GM10248 (cell line): ENCODE measurements at regions not wholly inside any gene's neighbourhood (a gene's known extent, or its start where the extent isn't known, plus 50 kb on each side); places are given as distances from the start of the nearest gene placed in this dataset.

Experiments used
- CTCF ChIA-PET: fragments of 300-600 bp; sonication (Branson Sonifier 250); formaldehyde crosslinking; extraction: SDS; loops from one replicate; lab custom pipeline; 2021; ENCODE audit warnings: antibody characterized with exemption; lab: Yijun Ruan, JAX
- POLR2A ChIA-PET: fragments of 350-650 bp; sonication (Branson Sonifier 250); formaldehyde crosslinking; extraction: SDS; loops from one replicate; lab custom pipeline; 2020; ENCODE audit warnings: antibody characterized with exemption; lab: Yijun Ruan, JAX
- DNase-seq: peaks from one replicate; pipeline ENCODE4 v3.0.0; 2012; ENCODE audit errors: extremely low spot score
- CTCF ChIP-seq: IDR thresholded peaks from 2 replicates; pipeline ENCODE4 v1.5.1; 2012; ENCODE audit warnings: mild to moderate bottlenecking, low read depth; ENCODE audit errors: extremely low read depth, missing control alignments, control extremely low read depth

GRCh38 chr5:68662804-68663307 is 431.0 kb upstream of the SLC30A5 start:
- no peak for TF ChIP-seq CTCF
- ChIA-PET CTCF (interaction anchor here (2.0 kb wide), 1 partner anchor 28 kb away, joined by 6 read pairs; no protein-coding TSS in a partner anchor), POLR2A (no interaction called here)
- no peak for DNase-seq

GRCh38 chr5:68669864-68670575 is 423.8 kb upstream of the SLC30A5 start:
- ChIA-PET POLR2A (no interaction called here), CTCF (interaction anchor here (1.3 to 1.4 kb wide), 2 partner anchors 10 to 209 kb away, joined by 3 to 4 read pairs; no protein-coding TSS in a partner anchor)
- no peak for TF ChIP-seq CTCF
- DNase-seq, result no peak

GRCh38 chr5:68673106-68673822 is 420.6 kb upstream of the SLC30A5 start:
- POLR2A ChIA-PET, result no interaction called here
- CTCF ChIA-PET, result interaction anchor here (1.9 to 2.0 kb wide), 2 partner anchors 9 to 39 kb away, joined by 4 to 6 read pairs; no protein-coding TSS in a partner anchor
- TF ChIP-seq CTCF, result no peak
- no peak for DNase-seq

GRCh38 chr5:68673823-68674180 is 420.0 kb upstream of the SLC30A5 start:
- no peak for TF ChIP-seq CTCF
- ChIA-PET CTCF (interaction anchor here (1.9 kb wide), 1 partner anchor 38 kb away, joined by 6 read pairs; no protein-coding TSS in a partner anchor), POLR2A (no interaction called here)

GRCh38 chr5:68679041-68679440 is 414.8 kb upstream of the SLC30A5 start:
- POLR2A ChIA-PET, result no interaction called here
- CTCF ChIA-PET, result no interaction called here

More at GRCh38 chr5:68673823-68674180, 420.0 kb upstream of the SLC30A5 start:
- no peak for DNase-seq

More at GRCh38 chr5:68679041-68679440, 414.8 kb upstream of the SLC30A5 start:
- no peak for TF ChIP-seq CTCF
- DNase-seq, result no peak
